ENCODE measurements at regions not wholly inside any gene's neighbourhood (a gene's known extent, or its start where the extent isn't known, plus 50 kb on each side); places are given as distances from the start of the nearest gene placed in this dataset.

- no peaks in the 10 kb centered on the region for H3K27me3 ChIP-seq
- no peak for TF ChIP-seq POLR2A (IDR thresholded peaks at IDR 0.05)
- TF ChIP-seq CTCF (IDR thresholded peaks at IDR 0.05) = no peak
- no peak overlapping the region for H3K4me3 ChIP-seq
- intact Hi-C loops (cut with DNase I; ENCODE audit: low total_unique reads) = no loop called here
- no peaks in the 10 kb centered on the region for H3K4me1 ChIP-seq
- H3K36me3 ChIP-seq (ENCODE audit: low read depth, missing control alignments) = no peaks in the 10 kb centered on the region
- WGBS, 2 donors = 84 to 86% methylated on average over 3 of the region's 3 CpGs
- no peak overlapping the region for H3K27ac ChIP-seq
- no peaks in the 10 kb centered on the region for H3K9me3 ChIP-seq
- DNase-seq = no peak
Measured at GRCh38 chr10:4361581-4361980, 464.4 kb upstream of the AKR1E2 start.

GRCh38 chr10:4359003-4359402 lies 467.0 kb upstream of the AKR1E2 start:
- H3K9me3 ChIP-seq = no peaks in the 10 kb centered on the region
- no peak overlapping the region for H3K27ac ChIP-seq
- intact Hi-C loops (cut with DNase I; ENCODE audit: low total_unique reads) = no loop called here
- DNase-seq = no peak
- no peak for TF ChIP-seq POLR2A (IDR thresholded peaks at IDR 0.05)
- no peak for TF ChIP-seq CTCF (IDR thresholded peaks at IDR 0.05)
- no peaks in the 10 kb centered on the region for H3K4me1 ChIP-seq
- WGBS, 2 donors = 86 to 90% methylated on average over 5 of the region's 5 CpGs
- no peak overlapping the region for H3K4me3 ChIP-seq
- H3K27me3 ChIP-seq = no peaks in the 10 kb centered on the region
- no peaks in the 10 kb centered on the region for H3K36me3 ChIP-seq (ENCODE audit: low read depth, missing control alignments)

GRCh38 chr10:4357911-4358310 lies 468.1 kb upstream of the AKR1E2 start:
- Histone ChIP-seq H3K36me3 (ENCODE audit: low read depth, missing control alignments) (no peaks in the 10 kb centered on the region), H3K27ac (no peak overlapping the region), H3K27me3 (no peaks in the 10 kb centered on the region), H3K4me3 (no peak overlapping the region), H3K9me3 (no peaks in the 10 kb centered on the region), H3K4me1 (no peaks in the 10 kb centered on the region)
- intact Hi-C loops (cut with DNase I; ENCODE audit: low total_unique reads) = no loop called here
- TF ChIP-seq POLR2A (IDR thresholded peaks at IDR 0.05) = no peak
- TF ChIP-seq CTCF (IDR thresholded peaks at IDR 0.05) = no peak
- DNase-seq = no peak

GRCh38 chr10:4355350-4355749 lies 470.7 kb upstream of the AKR1E2 start:
- TF ChIP-seq POLR2A (IDR thresholded peaks at IDR 0.05) (no peak), CTCF (IDR thresholded peaks at IDR 0.05) (no peak)
- no peak overlapping the region for H3K27ac ChIP-seq
- 74 to 92% methylated on average over 1 of the region's 1 CpG for WGBS, 2 donors
- no peak overlapping the region for H3K4me3 ChIP-seq
- no peak for DNase-seq
- intact Hi-C loops (cut with DNase I; ENCODE audit: low total_unique reads) = no loop called here
- H3K4me1 ChIP-seq = no peaks in the 10 kb centered on the region
- H3K36me3 ChIP-seq (ENCODE audit: low read depth, missing control alignments) = no peaks in the 10 kb centered on the region
- H3K27me3 ChIP-seq = no peaks in the 10 kb centered on the region
- H3K9me3 ChIP-seq = no peaks in the 10 kb centered on the region

GRCh38 chr10:4354382-4354812 lies 471.6 kb upstream of the AKR1E2 start:
- intact Hi-C loops (cut with DNase I; ENCODE audit: low total_unique reads) = no loop called here
- H3K4me3 ChIP-seq = no peak overlapping the region
- no peaks in the 10 kb centered on the region for H3K36me3 ChIP-seq (ENCODE audit: low read depth, missing control alignments)
- DNase-seq = no peak
- no peak overlapping the region for H3K27ac ChIP-seq
- TF ChIP-seq CTCF (IDR thresholded peaks at IDR 0.05) = no peak
- H3K27me3 ChIP-seq = no peaks in the 10 kb centered on the region
- H3K9me3 ChIP-seq = no peaks in the 10 kb centered on the region
- H3K4me1 ChIP-seq = no peaks in the 10 kb centered on the region
- 84 to 87% methylated on average over 7 of the region's 7 CpGs for WGBS, 2 donors

Data from testis (tissue), 2 donors.